H4 (cell line): ENCODE measurements at regions not wholly inside any gene's neighbourhood (a gene's known extent, or its start where the extent isn't known, plus 50 kb on each side); places are given as distances from the start of the nearest gene placed in this dataset.
"Not testable (repeated sequence)": the region's sequence is repeated elsewhere in the genome, so short reads cannot be mapped to it uniquely, and the experiment has no call there.

Source experiments
- DNase-seq: peaks from one replicate; pipeline ENCODE4 v3.0.0-alpha.2; 2015; ENCODE audit warnings: low spot score

GRCh38 chr2:11922294-11922693, 175.9 kb downstream of the LPIN1 start:
- DNase-seq: no peak

DNA sequence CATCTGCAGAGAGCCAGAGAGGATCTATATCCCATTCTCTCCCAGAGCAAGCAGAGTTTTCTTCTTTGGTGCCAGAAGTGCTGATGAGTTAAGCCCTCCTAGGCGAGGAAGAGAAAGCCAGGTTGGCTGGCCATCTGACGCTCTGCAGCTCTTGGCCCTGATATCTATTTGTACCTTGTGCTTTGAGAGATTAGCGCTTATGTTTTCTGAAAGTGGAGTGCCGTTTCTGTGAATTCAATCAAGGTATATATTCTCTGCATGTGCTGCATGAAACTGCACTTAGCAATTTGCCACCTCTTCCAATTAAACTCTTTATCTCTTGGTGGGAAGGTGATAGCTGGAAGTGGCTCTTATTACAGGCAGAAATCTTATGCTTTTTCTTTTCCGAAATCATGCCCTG, 177.5 kb downstream of the LPIN1 start:
- no peak for DNase-seq

GRCh38 chr2:11925295-11926066, 179.0 kb downstream of the LPIN1 start:
- no peak for DNase-seq

GRCh38 chr2:11930211-11930761, 183.9 kb downstream of the LPIN1 start:
- DNase-seq: no peak

DNA sequence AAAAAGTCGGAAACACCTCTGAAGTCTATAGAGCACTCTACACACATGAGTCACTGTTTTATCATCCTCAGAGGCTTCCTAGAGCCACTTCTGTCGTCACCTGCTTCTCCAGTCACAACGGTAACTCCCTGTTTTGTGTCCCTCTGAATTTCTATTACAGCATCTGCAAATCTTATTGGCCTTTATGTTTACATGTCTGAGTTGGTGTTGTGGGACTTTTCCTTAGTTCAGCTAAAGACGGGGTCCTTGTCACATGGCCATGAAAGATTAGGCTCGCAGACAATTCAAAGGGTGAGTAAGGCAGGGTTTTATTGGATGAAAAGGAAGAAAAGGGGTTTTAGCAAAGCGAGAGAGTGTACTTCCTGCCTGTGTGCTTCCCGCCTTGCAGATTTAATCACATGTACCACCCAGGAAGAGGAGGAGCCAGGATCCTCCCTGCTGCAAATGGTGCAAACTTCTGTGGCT, 185.6 kb downstream of the LPIN1 start:
- no peak for DNase-seq

DNA sequence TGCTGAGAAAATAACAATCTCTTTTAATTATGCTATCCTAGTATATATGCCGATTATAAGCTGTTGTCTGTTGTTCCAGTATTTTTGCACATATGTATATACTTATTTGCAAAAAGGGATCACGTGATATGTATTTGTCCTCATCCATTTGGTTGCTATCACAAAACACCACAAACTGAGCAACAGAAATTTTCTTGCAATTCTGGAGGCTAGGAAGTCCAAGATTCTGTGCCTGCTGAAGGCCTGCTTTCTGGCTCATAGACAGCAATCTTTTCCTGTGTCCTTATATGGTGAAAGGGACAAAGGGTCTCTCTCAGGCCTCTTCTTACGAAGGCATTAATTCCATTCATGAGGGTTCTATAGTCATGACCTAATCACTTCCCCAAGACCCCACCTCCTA, 186.5 kb downstream of the LPIN1 start:
- DNase-seq: no peak

GRCh38 chr2:11933854-11934253, 187.4 kb downstream of the LPIN1 start:
- DNase-seq: no peak

GRCh38 chr2:11936761-11937160, 190.3 kb downstream of the LPIN1 start:
- no peak for DNase-seq

DNA sequence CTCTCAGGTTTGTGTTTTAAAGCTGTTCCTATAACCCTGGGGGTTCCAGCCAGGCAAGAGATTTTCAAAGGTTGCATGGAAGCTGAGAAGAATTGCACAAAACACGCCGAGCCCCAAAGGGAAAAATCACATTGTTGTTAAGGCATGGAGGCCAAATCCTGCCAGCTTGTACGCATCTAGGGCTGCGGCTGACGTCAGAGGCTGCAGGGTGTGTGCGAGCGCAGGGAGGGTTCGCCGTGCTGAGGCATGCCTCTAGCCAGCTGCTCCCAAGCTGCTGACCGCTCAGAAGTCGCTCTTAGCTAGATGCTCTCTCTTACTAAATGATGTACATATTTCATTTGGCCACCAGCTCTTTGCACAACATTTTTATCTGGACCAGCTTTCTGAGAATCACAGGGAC, 191.8 kb downstream of the LPIN1 start:
- no peak for DNase-seq

DNA sequence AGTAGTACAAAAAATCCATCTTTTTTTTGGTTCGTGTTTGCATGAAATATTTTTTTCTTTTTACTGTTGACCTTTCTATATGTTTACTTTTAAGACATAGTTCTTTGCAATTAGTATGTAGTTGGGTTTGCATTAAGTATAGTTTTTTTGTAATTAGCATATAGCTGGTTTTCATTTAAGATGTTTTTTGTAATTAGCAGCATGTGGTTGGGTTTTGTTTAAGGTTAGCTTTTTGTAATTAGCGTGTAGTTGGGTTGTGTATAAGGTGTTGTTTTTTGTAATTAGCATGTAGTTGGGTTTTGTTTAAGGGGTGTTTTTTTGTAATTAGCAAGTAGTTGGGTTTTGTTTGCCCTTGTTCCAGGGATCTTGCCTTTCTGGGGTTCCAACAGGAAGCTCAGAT, 193.1 kb downstream of the LPIN1 start:
- DNase-seq: no peak

DNA sequence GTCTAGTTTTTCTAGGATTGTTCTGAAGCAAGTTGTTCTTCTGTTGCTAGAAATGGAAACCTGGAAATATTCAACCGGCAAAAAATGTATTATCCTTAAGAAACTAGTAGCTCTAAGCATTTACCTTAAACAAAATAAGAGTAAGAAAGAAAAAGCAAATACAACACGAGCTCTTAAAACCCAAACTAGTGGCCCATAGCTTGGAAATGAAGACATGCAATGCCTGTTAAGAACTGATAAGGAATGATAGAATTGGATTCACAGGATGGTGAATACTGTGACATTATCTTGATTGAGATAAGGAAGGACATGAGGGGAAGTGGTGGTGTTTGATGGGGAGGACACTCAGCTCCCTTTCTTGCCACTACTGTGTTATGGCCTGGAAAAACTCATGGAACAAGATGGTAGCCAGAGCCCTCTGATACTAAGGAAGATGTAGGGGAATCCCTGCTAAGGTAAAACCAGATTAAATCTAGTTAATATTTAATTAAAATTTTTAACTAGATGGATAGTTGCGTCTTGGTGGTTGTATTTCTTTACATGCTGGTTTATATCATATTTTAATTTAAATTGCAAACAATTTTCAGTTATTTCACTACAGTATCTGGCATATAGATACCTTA, 193.8 kb downstream of the LPIN1 start:
- no peak for DNase-seq

- DNase-seq: no peak
These were observed 194.4 kb downstream of the LPIN1 start for GRCh38 chr2:11940799-11941198.

GRCh38 chr2:11941201-11942177, 195.1 kb downstream of the LPIN1 start:
- no peak for DNase-seq

DNA sequence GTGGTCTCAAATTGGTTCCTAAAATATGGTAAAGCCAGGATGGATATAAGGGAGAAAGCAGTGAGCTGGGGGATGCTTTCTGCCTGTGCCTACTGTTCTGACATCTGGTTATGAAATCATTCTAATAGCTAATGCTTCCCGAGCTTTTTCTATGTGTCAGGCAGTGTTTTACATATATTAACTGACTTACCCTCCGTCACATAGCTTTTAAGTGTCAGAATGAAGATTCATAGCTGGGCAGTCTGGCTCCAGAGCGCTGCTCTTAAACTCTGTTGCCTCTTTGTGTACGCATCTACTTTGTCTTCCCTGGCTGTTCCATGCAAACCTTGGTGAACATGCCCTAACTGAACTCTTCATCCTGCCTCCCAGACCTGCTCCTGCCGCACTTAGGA, 195.7 kb downstream of the LPIN1 start:
- DNase-seq: no peak

GRCh38 chr2:11944311-11944710, 197.9 kb downstream of the LPIN1 start:
- no peak for DNase-seq

DNA sequence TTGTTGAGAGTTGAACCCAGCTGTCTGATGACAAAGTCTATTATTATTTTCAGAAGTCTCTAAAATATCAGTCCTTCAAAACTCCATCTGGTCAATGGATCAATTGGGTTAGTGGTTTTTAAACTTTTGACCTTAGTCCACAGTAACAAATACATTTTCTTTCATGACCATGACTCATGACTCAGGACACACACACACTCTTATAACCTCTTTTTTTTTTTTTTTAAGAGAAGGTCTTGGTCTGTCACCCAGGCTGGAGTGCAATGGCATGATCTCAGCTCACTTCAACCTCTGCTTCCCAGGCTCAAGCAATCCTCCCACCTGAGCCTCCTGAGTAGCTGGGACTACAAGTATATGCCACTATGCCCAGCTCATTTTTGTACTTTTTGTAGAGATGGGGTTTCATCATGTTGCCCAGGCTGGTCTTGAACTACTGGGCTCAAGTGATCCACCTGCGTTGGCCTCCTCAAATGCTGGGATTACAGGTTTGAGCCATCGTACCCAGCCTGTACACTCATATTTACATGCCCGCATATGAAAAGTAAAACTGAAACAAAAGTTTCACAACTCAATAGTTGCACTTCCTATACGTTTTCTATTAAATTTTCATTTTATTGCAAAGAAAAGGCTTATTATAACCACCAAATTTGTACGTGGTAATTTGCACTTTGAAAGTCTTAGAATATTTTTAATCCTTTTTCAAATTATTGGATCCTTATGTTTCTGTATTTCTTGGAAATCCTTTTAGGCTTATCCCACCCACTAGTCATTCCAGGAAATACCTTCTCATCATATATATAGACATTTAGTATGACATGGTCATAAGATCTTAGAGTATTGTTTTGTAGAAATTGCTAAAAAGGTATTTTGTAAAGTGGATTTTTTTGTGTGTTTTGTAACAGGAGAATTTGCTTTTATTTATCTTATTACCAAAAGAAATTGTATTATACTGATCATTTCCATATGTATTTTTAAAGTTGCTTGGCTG, 199.0 kb downstream of the LPIN1 start:
- no peak for DNase-seq

- no peak for DNase-seq
These were observed 201.5 kb downstream of the LPIN1 start for GRCh38 chr2:11947956-11948355.

DNA sequence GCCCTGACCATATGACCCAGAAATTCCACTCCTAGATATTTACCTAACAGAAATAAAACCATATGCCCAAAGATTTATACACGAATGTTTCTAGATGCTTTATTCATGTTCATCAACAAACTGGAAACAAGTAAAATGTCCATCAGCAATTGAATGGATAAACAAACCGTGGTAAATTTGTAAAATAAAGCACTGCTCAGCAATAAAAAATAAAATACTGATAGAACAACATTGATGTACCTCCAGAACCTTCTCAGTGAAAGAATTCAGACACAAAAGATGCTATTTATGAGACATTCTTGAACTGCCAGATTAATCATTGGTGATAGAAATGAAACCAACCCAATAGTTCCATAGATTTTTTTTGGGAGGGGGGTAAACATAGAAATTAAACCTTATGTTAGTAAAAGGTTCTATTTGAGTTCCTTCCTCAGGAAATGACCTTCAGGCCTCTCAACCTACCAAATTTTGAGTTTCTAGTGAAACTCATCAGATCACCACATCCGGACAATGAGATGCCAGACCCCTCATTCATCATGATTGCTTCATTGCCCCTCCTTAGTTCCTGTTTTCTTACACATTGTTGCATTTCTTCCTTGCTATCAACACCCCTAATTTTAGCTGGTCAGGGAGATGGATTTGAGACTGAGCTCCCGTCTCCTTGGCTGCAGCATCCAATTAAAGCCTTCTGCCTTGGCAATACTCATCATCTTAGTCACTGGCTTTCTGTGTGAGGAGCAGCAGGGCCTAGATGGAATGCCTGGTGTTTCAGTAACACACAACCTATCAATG, 203.5 kb downstream of the LPIN1 start:
- DNase-seq: no peak

DNA sequence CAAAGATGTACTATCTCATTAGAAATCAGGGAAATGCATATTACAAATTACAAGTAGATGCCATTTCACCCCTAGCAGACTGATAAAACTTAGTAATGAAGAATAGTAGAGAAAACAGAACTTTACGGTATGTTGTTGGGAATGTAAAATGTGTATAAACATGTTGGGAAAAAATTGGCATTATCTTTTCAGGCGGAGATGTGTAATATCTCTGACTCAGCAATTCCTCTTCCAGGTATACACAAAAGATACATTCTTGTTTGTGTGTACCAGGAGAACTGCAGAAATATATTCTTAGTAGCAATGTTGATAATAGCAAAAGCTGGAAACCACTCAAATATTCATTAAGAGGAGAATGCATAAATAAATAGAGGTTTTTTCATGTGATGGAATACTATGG, 204.5 kb downstream of the LPIN1 start:
- no peak for DNase-seq

GRCh38 chr2:11951492-11951891, 205.1 kb downstream of the LPIN1 start:
- not testable (repeated sequence) for DNase-seq
